ENCODE measurements at regions not wholly inside any gene's neighbourhood (a gene's known extent, or its start where the extent isn't known, plus 50 kb on each side); places are given as distances from the start of the nearest gene placed in this dataset.

DNA sequence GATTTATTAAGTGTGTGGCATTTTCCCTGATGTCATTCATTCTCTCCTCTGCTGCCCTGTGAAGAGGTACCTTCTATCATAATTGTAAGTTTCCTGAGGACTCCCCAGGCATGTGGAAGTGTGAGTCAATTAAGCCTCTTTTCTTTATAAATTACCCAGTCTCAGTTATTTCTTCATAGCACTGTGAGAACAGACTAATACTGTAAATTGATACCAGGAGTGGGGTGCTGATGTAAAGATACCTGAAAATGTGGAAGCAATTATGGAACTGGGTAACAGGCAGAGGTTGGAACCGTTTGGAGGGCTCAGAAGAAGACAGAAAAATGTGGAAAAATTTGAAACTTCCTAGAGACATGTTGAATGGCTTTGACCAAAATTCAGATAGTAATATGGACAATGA lies 711.8 kb upstream of the GRM3 start (continued):
- TF ChIP-seq RNF2 (IDR thresholded peaks at IDR 0.05; ENCODE audit: borderline replicate concordance, low read depth, low read length, missing control alignments, poor library complexity, severe bottlenecking) (no peak), RXRA (IDR thresholded peaks at IDR 0.05; ENCODE audit: insufficient read depth, low read depth, low read length) (no peak), CTBP2 (IDR thresholded peaks at IDR 0.05; ENCODE audit: borderline replicate concordance, insufficient read depth, insufficient read length, low read length) (no peak), KDM5A (IDR thresholded peaks at IDR 0.05; ENCODE audit: low read length) (no peak), ZNF274 (IDR thresholded peaks at IDR 0.05; ENCODE audit: borderline replicate concordance, extremely low read depth, low read length) (no peak), CHD2 (IDR thresholded peaks at IDR 0.05; ENCODE audit: low read length) (no peak), POLR2A (IDR thresholded peaks at IDR 0.05; ENCODE audit: control extremely low read depth in 1 of 2, low read depth in 2 of 2, low read length in 2 of 2) (no peak)

Measured in H1 (cell line).